OCI-M2 (cell line): ENCODE measurements at regions not wholly inside any gene's neighbourhood (a gene's known extent, or its start where the extent isn't known, plus 50 kb on each side); places are given as distances from the start of the nearest gene placed in this dataset.

Experiments
- DNase-seq: peaks from one replicate; lab custom pipeline; 2025; ENCODE audit not compliant: unreplicated experiment; lab: John Stamatoyannopoulos, UW

DNA sequence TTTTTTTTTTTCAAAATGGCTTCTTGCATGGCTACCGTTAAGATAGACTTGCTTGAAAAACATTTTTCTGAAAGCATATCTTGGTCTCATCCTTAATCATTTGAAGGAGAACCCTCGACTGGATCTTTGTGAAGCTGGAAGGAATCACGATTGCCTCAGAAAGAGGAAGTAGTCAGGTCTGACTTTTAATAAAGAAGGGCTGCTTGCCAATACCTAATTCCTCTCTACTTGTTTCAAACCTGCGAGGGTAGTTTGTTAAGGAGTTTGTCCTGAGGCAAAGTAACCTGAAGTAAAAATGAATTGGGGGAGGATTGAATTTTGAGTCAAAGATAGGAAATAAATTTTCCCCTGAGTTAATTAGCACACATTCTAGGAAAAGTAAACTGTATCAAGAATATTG lies 288.1 kb upstream of the MAP3K7 start:
- DNase-seq = no peak

GRCh38 chr6:90872981-90873380 lies 286.1 kb upstream of the MAP3K7 start:
- no peak for DNase-seq

DNA sequence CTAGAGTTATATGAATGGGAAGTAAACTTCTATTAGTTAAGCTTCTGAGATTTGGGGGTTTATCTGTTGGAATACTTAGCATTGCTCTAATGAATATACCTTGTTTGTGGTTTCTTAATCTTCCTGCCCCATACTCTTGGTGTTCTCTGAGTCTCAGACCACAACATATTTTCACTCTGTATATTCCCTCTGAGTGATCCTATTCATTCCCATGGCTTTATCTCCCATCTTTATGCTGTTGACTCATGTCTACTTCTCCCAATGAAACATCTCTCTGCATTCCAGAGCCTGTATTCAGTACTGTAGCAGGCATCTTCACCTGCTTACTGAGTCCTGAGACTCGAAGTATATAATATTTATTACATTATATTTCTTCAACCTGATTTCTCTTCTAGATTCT lies 283.7 kb upstream of the MAP3K7 start:
- DNase-seq = no peak

GRCh38 chr6:90868656-90869055 lies 281.8 kb upstream of the MAP3K7 start:
- DNase-seq = no peak

GRCh38 chr6:90868256-90868655 lies 281.4 kb upstream of the MAP3K7 start:
- DNase-seq = no peak

GRCh38 chr6:90865513-90865912 lies 278.6 kb upstream of the MAP3K7 start:
- DNase-seq = no peak

DNA sequence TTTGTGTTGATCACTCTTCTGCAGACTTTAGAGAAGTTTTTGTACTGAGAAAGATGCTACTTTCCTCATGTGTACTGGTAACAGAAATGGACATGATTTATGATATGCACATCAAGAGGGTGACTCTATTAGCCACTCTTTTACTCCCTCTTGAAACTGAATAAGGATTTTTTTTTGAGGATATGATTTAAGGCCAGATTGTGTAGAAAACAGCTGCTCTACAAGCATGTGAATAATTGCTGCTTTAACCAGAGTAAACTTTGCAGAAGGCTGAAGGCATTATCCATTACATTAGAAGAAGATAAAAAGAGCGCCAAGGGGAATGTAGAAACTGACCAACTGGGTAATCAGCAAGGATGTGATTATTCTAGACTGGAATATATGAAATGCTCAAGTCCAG lies 276.2 kb upstream of the MAP3K7 start:
- no peak for DNase-seq

GRCh38 chr6:90860822-90861601 lies 274.1 kb upstream of the MAP3K7 start:
- no peak for DNase-seq

DNA sequence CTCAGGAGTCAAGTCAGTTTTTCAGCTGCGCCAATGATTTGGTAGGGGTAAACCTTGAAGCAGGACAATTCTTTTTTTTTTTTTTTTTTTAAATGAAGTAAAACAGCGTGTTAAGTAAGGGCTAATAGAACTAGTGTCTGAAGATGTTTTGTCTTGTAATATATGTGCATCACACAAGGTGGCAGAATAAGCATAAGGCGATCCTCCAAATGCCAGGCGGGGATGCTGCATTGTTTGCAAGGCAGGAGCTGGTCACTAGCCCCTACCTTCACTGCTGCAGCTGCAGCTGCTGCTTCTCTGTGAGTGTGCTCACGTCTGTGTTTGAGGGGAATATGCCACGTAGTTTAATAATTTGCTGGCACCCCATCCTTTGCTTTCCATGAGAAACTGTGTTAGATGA lies 272.7 kb upstream of the MAP3K7 start:
- no peak for DNase-seq

DNA sequence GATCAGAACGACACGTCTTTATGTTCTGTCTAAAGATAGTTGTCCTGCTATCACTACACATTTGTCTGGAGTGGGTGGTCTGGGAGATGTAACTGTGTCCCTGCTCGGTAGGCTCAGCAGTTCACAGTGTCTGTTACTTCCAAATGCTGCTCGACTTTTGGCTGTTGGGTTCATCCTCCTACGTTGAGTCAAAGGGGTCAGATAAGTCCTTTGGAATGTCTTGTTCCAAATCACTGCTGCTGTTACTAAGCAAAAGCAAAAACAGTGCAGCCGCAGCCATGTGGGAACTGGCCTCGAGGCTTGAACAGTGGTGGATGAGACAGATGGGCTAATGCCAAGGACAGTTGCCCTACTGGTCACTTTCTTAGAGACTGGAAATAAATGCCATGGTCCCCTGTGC lies 272.2 kb upstream of the MAP3K7 start:
- DNase-seq = no peak

DNA sequence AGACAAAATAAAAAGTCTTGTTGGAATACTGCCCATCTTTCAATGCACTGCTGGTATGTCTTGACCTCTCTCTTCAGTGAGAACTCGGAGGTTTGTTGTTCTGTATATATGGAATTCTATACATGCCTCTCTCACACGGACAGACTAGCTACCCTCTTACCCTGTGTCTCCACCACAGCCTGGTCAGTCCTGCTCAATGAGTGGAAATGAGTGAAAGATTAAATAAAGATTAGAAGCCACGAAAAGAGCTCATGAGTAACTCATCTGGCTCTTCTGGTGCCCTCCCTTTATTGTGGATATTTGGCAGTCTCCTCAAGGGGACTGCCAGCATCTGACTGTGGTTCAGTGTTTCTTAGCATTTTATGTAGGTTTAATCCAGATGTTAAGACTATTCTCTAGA lies 262.8 kb upstream of the MAP3K7 start:
- no peak for DNase-seq

DNA sequence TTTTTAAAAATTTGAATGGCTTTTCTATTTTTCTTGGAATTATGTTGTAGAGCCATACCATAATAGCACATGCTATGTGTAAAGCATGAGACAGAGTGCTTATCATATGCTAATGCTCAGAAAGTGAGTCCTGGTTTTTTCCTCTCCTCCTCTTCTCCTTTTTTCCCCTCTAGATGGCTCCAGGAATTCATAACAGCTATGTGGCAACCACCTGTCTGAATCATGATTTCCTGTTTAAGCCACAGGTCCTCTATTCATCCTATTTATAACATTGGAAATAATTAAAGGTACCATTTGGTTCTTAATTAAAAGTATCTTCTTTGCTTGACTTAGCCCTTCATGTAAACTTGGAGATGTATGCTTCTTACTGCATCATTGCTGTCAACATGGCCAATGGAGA lies 260.0 kb upstream of the MAP3K7 start:
- no peak for DNase-seq

GRCh38 chr6:90835596-90836212 lies 248.8 kb upstream of the MAP3K7 start:
- no peak for DNase-seq

DNA sequence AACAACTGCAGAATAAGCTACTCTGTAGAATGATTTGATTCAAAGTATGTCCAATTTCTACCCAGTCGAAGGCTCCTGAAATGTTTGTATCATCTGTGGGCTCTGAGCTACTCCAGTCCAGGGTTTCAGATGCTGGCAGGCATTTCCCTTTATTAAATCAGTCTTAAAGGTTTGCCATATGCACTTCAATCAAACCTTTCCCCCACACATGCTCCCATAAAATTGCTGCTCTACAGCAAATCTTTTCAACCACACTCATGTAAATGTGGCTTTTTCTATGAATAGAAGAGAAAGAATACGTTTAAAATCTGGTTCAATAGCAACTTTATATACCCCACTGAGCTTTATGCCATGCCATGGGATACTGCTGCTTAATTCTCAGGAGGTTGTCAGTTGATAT lies 242.4 kb upstream of the MAP3K7 start:
- no peak for DNase-seq

DNA sequence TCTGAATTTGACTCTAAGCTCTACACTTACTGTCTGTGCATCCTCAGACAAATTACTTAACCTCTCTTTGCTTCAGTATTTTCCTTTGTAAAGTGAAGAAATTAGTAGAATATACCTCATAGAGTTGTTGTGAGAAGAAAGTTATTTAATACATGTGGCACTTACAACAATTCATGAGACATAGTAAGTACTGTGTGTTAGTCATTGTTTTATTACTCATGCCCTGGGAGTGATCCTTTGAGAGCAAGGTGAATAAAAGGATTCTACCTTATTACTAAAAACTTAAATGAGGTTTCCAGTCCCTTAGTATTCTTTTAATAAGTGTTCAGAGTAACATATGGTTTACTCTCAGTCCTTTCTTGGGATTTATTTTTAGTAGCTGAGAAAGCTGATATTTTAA lies 233.6 kb upstream of the MAP3K7 start:
- no peak for DNase-seq

DNA sequence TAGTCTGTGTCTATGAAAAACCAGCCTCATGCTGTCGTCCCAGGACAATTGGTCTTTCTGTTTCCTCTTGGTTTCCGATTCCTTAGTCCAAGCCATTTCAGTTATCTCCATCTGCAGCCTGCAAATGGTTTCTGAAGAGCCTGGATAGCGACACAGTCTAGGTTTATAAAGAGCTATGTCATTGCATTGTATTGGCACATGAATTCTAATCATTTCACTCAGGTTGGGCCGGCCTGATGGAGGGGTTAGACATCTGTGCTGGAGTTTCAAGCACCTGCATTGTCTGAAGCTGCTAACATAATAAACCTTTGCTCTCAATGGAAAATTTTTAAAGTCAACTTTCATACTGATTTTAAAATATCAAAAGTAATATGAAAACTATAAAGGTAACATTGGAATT lies 232.6 kb upstream of the MAP3K7 start:
- peak; percentile 24 for DNase-seq

DNA sequence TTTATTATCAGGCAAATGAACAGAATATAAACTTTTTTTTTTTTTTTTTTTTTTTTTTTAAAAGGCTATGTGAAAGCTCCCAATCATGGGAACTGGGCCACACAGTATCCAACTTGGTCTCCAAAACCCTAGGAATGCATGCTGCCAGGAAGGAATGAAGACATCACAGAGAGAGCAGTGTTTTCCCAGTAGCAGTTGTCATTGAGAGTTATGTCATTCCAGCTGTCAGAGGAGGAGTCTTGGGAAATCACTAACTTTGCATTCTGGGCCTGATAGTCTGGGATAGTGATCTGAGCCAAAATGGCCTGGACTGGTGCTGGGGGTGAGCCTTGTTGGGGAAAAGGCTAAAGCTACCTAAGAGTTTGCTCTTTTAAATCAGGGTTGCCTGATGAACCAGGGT lies 231.3 kb upstream of the MAP3K7 start:
- no peak for DNase-seq

GRCh38 chr6:90816764-90817163 lies 229.9 kb upstream of the MAP3K7 start:
- DNase-seq = no peak

DNA sequence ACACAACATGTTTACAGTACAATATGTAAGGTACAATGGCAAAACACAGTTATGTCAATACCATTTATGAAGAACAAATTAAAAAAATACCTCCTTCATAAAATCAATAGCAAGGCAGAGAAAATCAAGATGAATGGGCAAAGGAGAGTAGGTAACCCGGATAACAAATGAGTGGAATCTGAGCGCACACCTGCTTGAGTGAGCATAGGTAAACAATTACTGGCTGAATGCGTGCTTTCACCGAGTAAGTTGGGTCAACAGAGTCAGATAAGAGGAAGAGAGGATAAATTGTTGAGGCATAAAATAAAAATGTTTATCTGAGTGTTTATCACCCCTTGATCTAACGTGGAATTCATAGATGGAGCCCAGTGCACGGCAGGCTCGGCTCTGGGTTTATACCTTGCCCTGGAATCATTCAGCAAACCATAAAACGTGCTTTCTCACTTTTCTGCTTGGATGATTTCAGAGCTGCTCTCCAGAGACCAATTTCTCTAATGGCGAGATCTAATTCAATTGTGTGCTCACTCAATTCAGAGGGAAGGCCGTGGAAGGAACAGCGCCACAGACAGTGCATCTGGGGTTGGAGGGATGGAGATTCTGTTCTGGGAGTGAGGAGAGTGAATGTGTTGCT lies 224.8 kb upstream of the MAP3K7 start:
- no peak for DNase-seq

GRCh38 chr6:90809035-90809434 lies 222.2 kb upstream of the MAP3K7 start:
- DNase-seq = no peak

DNA sequence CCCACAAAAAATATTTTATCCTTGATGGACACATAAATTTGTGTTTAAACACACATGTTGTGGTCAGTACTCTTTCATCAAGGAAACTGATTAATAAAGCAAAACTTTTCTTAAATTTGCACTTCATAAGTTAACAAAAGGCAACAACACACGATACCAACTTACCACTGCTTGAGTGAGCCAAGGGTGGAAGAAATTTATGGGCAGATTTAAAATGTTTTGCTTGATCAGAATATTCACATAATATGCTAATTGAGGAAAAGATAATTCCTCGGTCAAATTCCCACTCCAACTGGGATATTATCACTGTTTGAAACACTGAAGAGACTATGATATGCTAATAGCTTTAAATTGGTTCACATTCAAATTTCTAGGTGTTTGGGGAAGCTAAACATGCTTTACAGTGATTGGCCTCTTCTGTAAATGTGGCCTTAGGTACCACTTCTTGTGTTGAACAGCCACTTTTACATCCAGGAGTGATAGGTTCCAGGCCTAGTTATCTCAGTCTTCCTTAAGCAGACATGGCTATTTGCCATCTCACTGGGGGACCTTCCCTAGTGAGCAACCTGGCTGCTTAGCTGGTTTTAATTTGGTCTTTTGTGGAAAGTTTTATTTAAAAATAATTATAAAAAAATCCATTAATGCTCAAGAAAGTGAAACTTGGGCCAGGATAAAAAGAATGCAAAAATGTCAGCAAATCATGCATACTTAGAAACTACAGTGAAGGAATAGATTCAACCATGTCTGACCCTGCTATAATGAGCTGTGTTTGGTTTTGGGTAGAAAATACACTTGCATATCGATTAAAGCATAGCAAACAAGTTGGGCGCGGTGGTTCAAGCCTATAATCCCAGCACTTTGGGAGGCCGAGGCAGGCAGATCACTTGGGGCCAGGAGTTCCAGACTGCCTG lies 221.2 kb upstream of the MAP3K7 start:
- no peak for DNase-seq
